PC-3 (cell line): ENCODE measurements at regions not wholly inside any gene's neighbourhood (a gene's known extent, or its start where the extent isn't known, plus 50 kb on each side); places are given as distances from the start of the nearest gene placed in this dataset.

Experiments
- ATAC-seq: fragments of 200-7000 bp; cut with Tn5 transposase; 2 replicates; pipeline ENCODE4 v1.9.1; 2020; ENCODE audit warnings: mild to moderate bottlenecking, moderate library complexity
- BruUV-seq: library from RNA; stranded (reverse); fragments of 400-500 nt; replicated peaks from 2 replicates; lab custom pipeline; 2021; lab: Mats Ljungman, UMichigan
- CTCF ChIA-PET: fragments of 300-600 bp; sonication (Branson Sonifier 250); formaldehyde crosslinking; loops from one replicate; lab custom pipeline; 2022; ENCODE audit warnings: antibody characterized with exemption; lab: Charles Lee
- POLR2A ChIA-PET: fragments of 300-600 bp; sonication (Branson Sonifier 250); formaldehyde crosslinking; loops from one replicate; lab custom pipeline; 2022; ENCODE audit warnings: antibody characterized with exemption; ENCODE audit not compliant: unreplicated experiment; lab: Charles Lee
- DNase-seq: peaks from one replicate; pipeline ENCODE4 v3.0.0-alpha.2; 2015
- H2AFZ ChIP-seq: fragments of 300-600 bp; sonication (generic); 2 replicates; pipeline ENCODE4 v1.6.0; 2016; ENCODE audit warnings: antibody characterized with exemption, low read length
- H3F3A ChIP-seq: fragments of 300-600 bp; sonication (generic); one replicate; pipeline ENCODE4 v1.6.0; 2017; ENCODE audit warnings: antibody characterized with exemption, low read length, control low read depth, mild to moderate bottlenecking; ENCODE audit not compliant: unreplicated experiment
- H3K27ac ChIP-seq: fragments of 300-600 bp; sonication (generic); 2 replicates; pipeline ENCODE4 v1.5.1; 2016; ENCODE audit warnings: mild to moderate bottlenecking, low read length
- H3K27me3 ChIP-seq: fragments of 300-600 bp; sonication (generic); 2 replicates; pipeline ENCODE4 v1.6.1; 2016; ENCODE audit warnings: low read length, mixed read lengths
- H3K36me3 ChIP-seq: fragments of 300-600 bp; sonication (generic); 2 replicates; pipeline ENCODE4 v1.6.1; 2016; ENCODE audit warnings: low read depth, mixed run types, low read length, mixed read lengths
- H3K4me1 ChIP-seq: fragments of 300-600 bp; sonication (generic); 2 replicates; pipeline ENCODE4 v1.5.1; 2016; ENCODE audit warnings: low read length; ENCODE audit not compliant: insufficient read depth
- H3K4me2 ChIP-seq: fragments of 300-600 bp; sonication (generic); 2 replicates; pipeline ENCODE4 v1.6.0; 2016; ENCODE audit warnings: low read length
- H3K4me3 ChIP-seq: fragments of 300-600 bp; sonication (generic); 2 replicates; pipeline ENCODE4 v1.5.1; 2016; ENCODE audit warnings: mild to moderate bottlenecking, low read length, mixed read lengths
- H3K79me2 ChIP-seq: fragments of 300-600 bp; sonication (generic); 2 replicates; pipeline ENCODE4 v1.6.1; 2017; ENCODE audit warnings: low read length, mixed read lengths
- H3K9ac ChIP-seq: fragments of 300-600 bp; sonication (generic); 2 replicates; pipeline ENCODE4 v1.6.0; 2016; ENCODE audit warnings: mild to moderate bottlenecking, low read length
- H3K9me2 ChIP-seq: fragments of 300-600 bp; sonication (generic); replicated peaks from 2 replicates; pipeline ENCODE4 v1.6.1; 2016; ENCODE audit warnings: mixed run types, low read length, mixed read lengths
- H3K9me3 ChIP-seq: fragments of 300-600 bp; sonication (generic); 2 replicates; pipeline ENCODE4 v1.6.1; 2016; ENCODE audit warnings: low read length, mixed read lengths
- H4K20me1 ChIP-seq: fragments of 300-600 bp; sonication (generic); 2 replicates; pipeline ENCODE4 v1.6.1; 2016; ENCODE audit warnings: low read length, mixed read lengths
- EZH2 ChIP-seq: fragments of 300-600 bp; sonication (generic); IDR thresholded peaks from one replicate; pipeline ENCODE4 v1.6.1; 2017; ENCODE audit warnings: antibody characterized with exemption, mild to moderate bottlenecking, low read length; ENCODE audit not compliant: unreplicated experiment
- EZH2phosphoT487 ChIP-seq: fragments of 300-600 bp; sonication (generic); IDR thresholded peaks from 2 replicates; pipeline ENCODE4 v1.6.1; 2018; ENCODE audit warnings: mild to moderate bottlenecking, antibody characterized with exemption, low read length, borderline replicate concordance
- intact Hi-C: fragments of 100-400 bp; cut with micrococcal nuclease; formaldehyde crosslinking; loops from 2 replicates; pipeline ENCODE4 v1.9.0; 2023
- TF ChIP-seq, protein P1 (sequence below): fragments of 300-600 bp; sonication (generic); conservative IDR thresholded peaks from 2 replicates; pipeline ENCODE4 v1.5.1; 2017; ENCODE audit warnings: antibody characterized with exemption, low read depth, mild to moderate bottlenecking, low read length

DNA sequence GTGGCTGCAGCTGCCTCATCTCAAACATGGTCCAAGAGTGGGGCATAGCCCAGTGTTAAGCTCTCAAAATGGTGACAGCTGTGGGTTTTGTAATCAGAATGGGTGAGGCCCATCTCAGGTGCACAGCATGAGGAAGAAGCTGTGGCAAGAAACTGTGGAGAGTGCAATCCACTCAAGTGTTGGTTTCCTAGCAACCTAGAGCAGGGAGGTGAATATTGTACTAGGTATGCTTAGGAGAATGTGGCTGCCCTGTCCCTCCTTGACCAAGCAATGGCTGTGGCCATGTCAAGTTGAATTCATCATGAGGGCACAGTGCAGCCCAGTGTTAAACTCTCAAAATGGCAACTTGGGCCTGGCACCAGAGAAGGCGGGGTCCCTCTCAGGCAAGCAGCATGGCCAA, 160.5 kb upstream of the KCNN2 start:
- H3K4me1 ChIP-seq = no peaks in the 10 kb centered on the region
- H3F3A ChIP-seq = no peaks in the 10 kb centered on the region
- ChIA-PET POLR2A (no interaction called here), CTCF (no interaction called here)
- H3K9ac ChIP-seq = no peak overlapping the region
- DNase-seq = no peak
- H3K79me2 ChIP-seq = no peaks in the 10 kb centered on the region
- no peak overlapping the region for H2AFZ ChIP-seq
- no peaks in the 10 kb centered on the region for H3K36me3 ChIP-seq
- H3K27me3 ChIP-seq = peaks cover 17% of the 10 kb centered on the region
- no peak overlapping the region for H3K4me3 ChIP-seq
- H4K20me1 ChIP-seq = no peaks in the 10 kb centered on the region
- ATAC-seq = no peak
- H3K27ac ChIP-seq = no peak overlapping the region
- no TSS peak for BruUV-seq
- TF ChIP-seq EZH2 (no peak), EZH2phosphoT487 (no peak)
- TF ChIP-seq, protein P1, sequence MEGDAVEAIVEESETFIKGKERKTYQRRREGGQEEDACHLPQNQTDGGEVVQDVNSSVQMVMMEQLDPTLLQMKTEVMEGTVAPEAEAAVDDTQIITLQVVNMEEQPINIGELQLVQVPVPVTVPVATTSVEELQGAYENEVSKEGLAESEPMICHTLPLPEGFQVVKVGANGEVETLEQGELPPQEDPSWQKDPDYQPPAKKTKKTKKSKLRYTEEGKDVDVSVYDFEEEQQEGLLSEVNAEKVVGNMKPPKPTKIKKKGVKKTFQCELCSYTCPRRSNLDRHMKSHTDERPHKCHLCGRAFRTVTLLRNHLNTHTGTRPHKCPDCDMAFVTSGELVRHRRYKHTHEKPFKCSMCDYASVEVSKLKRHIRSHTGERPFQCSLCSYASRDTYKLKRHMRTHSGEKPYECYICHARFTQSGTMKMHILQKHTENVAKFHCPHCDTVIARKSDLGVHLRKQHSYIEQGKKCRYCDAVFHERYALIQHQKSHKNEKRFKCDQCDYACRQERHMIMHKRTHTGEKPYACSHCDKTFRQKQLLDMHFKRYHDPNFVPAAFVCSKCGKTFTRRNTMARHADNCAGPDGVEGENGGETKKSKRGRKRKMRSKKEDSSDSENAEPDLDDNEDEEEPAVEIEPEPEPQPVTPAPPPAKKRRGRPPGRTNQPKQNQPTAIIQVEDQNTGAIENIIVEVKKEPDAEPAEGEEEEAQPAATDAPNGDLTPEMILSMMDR = no peak
- no peak overlapping the region for H3K4me2 ChIP-seq
- H3K9me3 ChIP-seq = peaks cover 11% of the 10 kb centered on the region; the same call in 1 of the 2 replicates
- no peaks in the 10 kb centered on the region for H3K9me2 ChIP-seq
- intact Hi-C loops = no loop called here

DNA sequence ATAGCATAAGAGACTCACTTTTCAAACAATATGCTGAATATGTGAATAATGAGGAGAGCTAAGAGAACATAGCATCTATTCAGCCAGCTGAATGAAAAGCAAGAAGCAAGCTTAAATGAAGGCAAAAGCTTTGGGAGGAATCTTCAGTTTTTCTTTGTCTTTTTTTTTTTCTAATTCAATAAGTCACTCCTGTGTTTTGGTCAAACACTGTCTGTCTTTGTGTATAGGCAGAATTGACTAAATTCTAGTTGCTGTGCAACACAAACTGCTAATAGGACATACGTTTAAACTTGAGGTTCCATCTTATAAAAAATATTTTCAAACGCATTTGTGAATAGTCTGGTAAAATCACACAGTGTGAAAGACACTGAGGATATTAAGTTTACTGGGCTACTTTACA, 156.9 kb upstream of the KCNN2 start:
- intact Hi-C loops = no loop called here
- Histone ChIP-seq H2AFZ (no peak overlapping the region), H3K27me3 (peaks cover 39% of the 10 kb centered on the region), H3K79me2 (no peaks in the 10 kb centered on the region), H3K4me2 (no peak overlapping the region), H3K9me2 (no peaks in the 10 kb centered on the region), H3K9me3 (peaks cover 12% of the 10 kb centered on the region; the same call in 1 of the 2 replicates), H3K4me3 (no peak overlapping the region), H3K36me3 (no peaks in the 10 kb centered on the region), H3F3A (no peaks in the 10 kb centered on the region), H3K4me1 (no peaks in the 10 kb centered on the region), H4K20me1 (no peaks in the 10 kb centered on the region), H3K9ac (no peak overlapping the region), H3K27ac (no peak overlapping the region)
- DNase-seq (no peak), ATAC-seq (no peak)
- TF ChIP-seq EZH2phosphoT487 (no peak), EZH2 (no peak)
- TF ChIP-seq, protein P1 = no peak
- BruUV-seq = no TSS peak
- CTCF ChIA-PET = no interaction called here
- POLR2A ChIA-PET = no interaction called here

DNA sequence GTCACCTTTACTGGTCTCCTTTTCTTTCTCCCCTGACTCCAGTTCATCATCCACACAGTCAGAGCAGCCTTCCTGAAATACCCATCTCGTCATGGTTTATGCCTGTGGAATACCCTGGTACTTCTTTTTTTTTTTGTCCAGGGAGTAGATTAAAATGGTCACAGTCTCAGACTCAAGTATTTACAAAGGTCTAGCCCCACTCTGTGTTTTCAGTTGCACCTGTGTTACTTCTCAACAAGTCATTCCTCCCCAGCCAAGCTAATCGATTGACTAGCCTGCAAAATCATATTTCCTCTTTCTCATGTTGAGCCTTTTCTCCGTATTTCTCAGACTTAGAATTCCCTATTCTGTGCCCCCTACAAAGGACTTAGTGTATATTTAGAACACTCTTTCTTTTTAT, 155.2 kb upstream of the KCNN2 start:
- no peak overlapping the region for H3K9ac ChIP-seq
- ATAC-seq (no peak), DNase-seq (no peak)
- no peaks in the 10 kb centered on the region for H4K20me1 ChIP-seq
- TF ChIP-seq, protein P1 = no peak
- TF ChIP-seq EZH2phosphoT487 (no peak), EZH2 (no peak)
- 0 out of 2 replicates have a peak, but pooled peaks cover 7% of the 10 kb centered on the region for H3K9me3 ChIP-seq
- no peak overlapping the region for H3K4me3 ChIP-seq
- intact Hi-C loops = no loop called here
- H3K4me2 ChIP-seq = no peak overlapping the region
- H3K27ac ChIP-seq = no peak overlapping the region
- no peaks in the 10 kb centered on the region for H3F3A ChIP-seq
- H3K9me2 ChIP-seq = no peaks in the 10 kb centered on the region
- no peak overlapping the region for H2AFZ ChIP-seq
- POLR2A ChIA-PET = no interaction called here
- no peaks in the 10 kb centered on the region for H3K4me1 ChIP-seq
- no peaks in the 10 kb centered on the region for H3K36me3 ChIP-seq
- H3K79me2 ChIP-seq = no peaks in the 10 kb centered on the region
- H3K27me3 ChIP-seq = peaks cover 39% of the 10 kb centered on the region
- CTCF ChIA-PET = no interaction called here
- BruUV-seq = no TSS peak
